DMS53 (cell line): ENCODE measurements at regions not wholly inside any gene's neighbourhood (a gene's known extent, or its start where the extent isn't known, plus 50 kb on each side); places are given as distances from the start of the nearest gene placed in this dataset.

Experiments used
- DNase-seq: peaks from one replicate; lab custom pipeline; 2025; lab: John Stamatoyannopoulos, UW

GRCh38 chr3:135558150-135558783, 407.3 kb upstream of the PPP2R3A start:
- no peak for DNase-seq

- no peak for DNase-seq
Observed at GRCh38 chr3:135558906-135559305, 406.6 kb upstream of the PPP2R3A start.

GRCh38 chr3:135559802-135560201, 405.7 kb upstream of the PPP2R3A start:
- no peak for DNase-seq

GRCh38 chr3:135560847-135561246, 404.7 kb upstream of the PPP2R3A start:
- no peak for DNase-seq

GRCh38 chr3:135564696-135565095, 400.8 kb upstream of the PPP2R3A start:
- no peak for DNase-seq

GRCh38 chr3:135565546-135565945, 400.0 kb upstream of the PPP2R3A start:
- no peak for DNase-seq

- DNase-seq, result no peak
Observed at GRCh38 chr3:135567223-135567622, 398.3 kb upstream of the PPP2R3A start.

- DNase-seq, result no peak
Observed at GRCh38 chr3:135576751-135577150, 388.8 kb upstream of the PPP2R3A start.

- DNase-seq, result no peak
Observed at GRCh38 chr3:135581806-135582205, 383.7 kb upstream of the PPP2R3A start.

GRCh38 chr3:135582800-135583199, 382.7 kb upstream of the PPP2R3A start:
- no peak for DNase-seq

- no peak for DNase-seq
Observed at GRCh38 chr3:135596563-135596962, 369.0 kb upstream of the PPP2R3A start.

GRCh38 chr3:135597855-135598254, 367.7 kb upstream of the PPP2R3A start:
- no peak for DNase-seq

GRCh38 chr3:135598597-135598996, 366.9 kb upstream of the PPP2R3A start:
- DNase-seq, result no peak

- peak; percentile 15 for DNase-seq
Observed at GRCh38 chr3:135604512-135604911, 361.0 kb upstream of the PPP2R3A start.

- DNase-seq, result no peak
Observed at GRCh38 chr3:135618123-135618522, 347.4 kb upstream of the PPP2R3A start.

- DNase-seq, result no peak
Observed at GRCh38 chr3:135621184-135621920, 344.2 kb upstream of the PPP2R3A start.

- no peak for DNase-seq
Observed at GRCh38 chr3:135622215-135622614, 343.3 kb upstream of the PPP2R3A start.

GRCh38 chr3:135622656-135623055, 342.9 kb upstream of the PPP2R3A start:
- no peak for DNase-seq

GRCh38 chr3:135623558-135623957, 342.0 kb upstream of the PPP2R3A start:
- DNase-seq, result no peak

- DNase-seq, result no peak
Observed at GRCh38 chr3:135627057-135627456, 338.5 kb upstream of the PPP2R3A start.

- DNase-seq, result no peak
Observed at GRCh38 chr3:135629701-135630408, 335.7 kb upstream of the PPP2R3A start.

GRCh38 chr3:135632556-135633065, 332.9 kb upstream of the PPP2R3A start:
- DNase-seq, result no peak

- no peak for DNase-seq
Observed at GRCh38 chr3:135633078-135633477, 332.4 kb upstream of the PPP2R3A start.
